GM23248 (cell line): ENCODE measurements at regions not wholly inside any gene's neighbourhood (a gene's known extent, or its start where the extent isn't known, plus 50 kb on each side); places are given as distances from the start of the nearest gene placed in this dataset.

Experiments
- EZH2 ChIP-seq: fragments of 200-600 bp; sonication (generic); IDR thresholded peaks from 2 replicates; pipeline ENCODE4 v1.6.1; 2018; ENCODE audit warnings: antibody characterized with exemption, mild to moderate bottlenecking; ENCODE audit not compliant: insufficient read depth, poor library complexity, severe bottlenecking
- EZH2phosphoT487 ChIP-seq: fragments of 200-600 bp; sonication (generic); IDR thresholded peaks from 2 replicates; pipeline ENCODE4 v1.6.1; 2018; ENCODE audit warnings: antibody characterized with exemption, moderate library complexity, mild to moderate bottlenecking, low read depth; ENCODE audit not compliant: insufficient read depth

GRCh38 chr4:96543346-96543745 is 703.5 kb downstream of the PDHA2 start:
- TF ChIP-seq EZH2phosphoT487 (no peak), EZH2 (no peak)
